Thyroid gland (tissue), 4 donors: ENCODE measurements at regions not wholly inside any gene's neighbourhood (a gene's known extent, or its start where the extent isn't known, plus 50 kb on each side); places are given as distances from the start of the nearest gene placed in this dataset.

Experiments
- CTCF ChIP-seq, 6 experiments: fragments of 200-600 bp in 3 of 6; fragments of 450-650 bp in 3 of 6; sonication (generic) in 3 of 6; IDR thresholded peaks; one replicate each; pipeline ENCODE4 v1.5.1; 2016 to 2019; ENCODE audit warnings: antibody characterized with exemption in 6 of 6, mild to moderate bottlenecking in 2 of 6, inconsistent platforms in 1 of 6, moderate library complexity in 1 of 6
- POLR2A ChIP-seq, 2 donors: fragments of 450-650 bp; IDR thresholded peaks; one replicate each; pipeline ENCODE4 v1.6.1; 2017; ENCODE audit warnings: antibody characterized with exemption in 2 of 2, mild to moderate bottlenecking in 2 of 2, moderate library complexity in 1 of 2

DNA sequence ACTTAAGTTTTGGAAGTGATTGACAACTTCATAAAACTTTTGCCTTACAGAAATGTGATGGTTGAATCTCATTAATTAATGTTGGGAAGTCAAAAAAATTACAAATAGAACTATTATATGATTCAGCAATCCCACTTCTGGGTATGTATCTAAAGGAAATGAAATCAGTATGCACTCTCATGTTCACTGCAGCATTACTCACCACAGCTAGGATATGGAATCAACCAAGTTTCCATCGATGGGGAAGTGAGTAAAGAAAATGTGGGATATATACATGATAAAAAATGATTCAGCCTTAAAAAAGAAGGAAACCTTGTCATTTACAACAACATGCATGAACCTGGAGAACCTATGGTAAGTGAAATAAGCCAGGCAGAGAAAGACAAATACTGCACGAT, 112.4 kb upstream of the WDR75 start:
- TF ChIP-seq CTCF (IDR thresholded peaks at IDR 0.05) (no peak), POLR2A (IDR thresholded peaks at IDR 0.05) (no peak)
